Activated effector memory CD4-positive, alpha-beta T cell treated with Interleukin-2 at 50 U/mL for 16 hours (primary cell): ENCODE measurements at regions not wholly inside any gene's neighbourhood (a gene's known extent, or its start where the extent isn't known, plus 50 kb on each side); places are given as distances from the start of the nearest gene placed in this dataset.
"Not testable (repeated sequence)": the region's sequence is repeated elsewhere in the genome, so short reads cannot be mapped to it uniquely, and the experiment has no call there.

Experiments used
- DNase-seq: peaks from one replicate; pipeline ENCODE4 v3.0.0-alpha.2; 2020

- DNase-seq, result peak; percentile 41
These were observed 108.4 kb upstream of the PRSS16 start for GRCh38 chr6:27138837-27139755.

GRCh38 chr6:27139756-27140579, 107.5 kb upstream of the PRSS16 start:
- DNase-seq, result no peak

- no peak for DNase-seq
These were observed 106.4 kb upstream of the PRSS16 start for GRCh38 chr6:27140999-27141528.

GRCh38 chr6:27141529-27142015, 105.9 kb upstream of the PRSS16 start:
- DNase-seq, result no peak

- DNase-seq, result not testable (repeated sequence)
These were observed 104.5 kb upstream of the PRSS16 start for GRCh38 chr6:27143020-27143388.

- DNase-seq, result no peak
These were observed 104.0 kb upstream of the PRSS16 start for GRCh38 chr6:27143474-27144026.

- DNase-seq, result no peak
These were observed 102.8 kb upstream of the PRSS16 start for GRCh38 chr6:27144740-27145079.

GRCh38 chr6:27145731-27146455, 101.6 kb upstream of the PRSS16 start:
- peak; percentile 57 for DNase-seq

GRCh38 chr6:27146456-27146705, 101.1 kb upstream of the PRSS16 start:
- DNase-seq, result not testable (repeated sequence)

- peak; percentile 67 for DNase-seq
These were observed 100.6 kb upstream of the PRSS16 start for GRCh38 chr6:27146706-27147505.

GRCh38 chr6:27148404-27148795, 99.1 kb upstream of the PRSS16 start:
- no peak for DNase-seq

- no peak for DNase-seq
These were observed 98.4 kb upstream of the PRSS16 start for GRCh38 chr6:27149150-27149549.

- no peak for DNase-seq
These were observed 92.8 kb upstream of the PRSS16 start for GRCh38 chr6:27154696-27155095.

GRCh38 chr6:27156874-27157458, 90.5 kb upstream of the PRSS16 start:
- no peak for DNase-seq

GRCh38 chr6:27157459-27158315, 89.8 kb upstream of the PRSS16 start:
- peak; percentile 70 for DNase-seq

GRCh38 chr6:27158316-27158643, 89.2 kb upstream of the PRSS16 start:
- no peak for DNase-seq

- no peak for DNase-seq
These were observed 87.8 kb upstream of the PRSS16 start for GRCh38 chr6:27159725-27160124.

- no peak for DNase-seq
These were observed 86.4 kb upstream of the PRSS16 start for GRCh38 chr6:27161115-27161514.

GRCh38 chr6:27161603-27161945, 85.9 kb upstream of the PRSS16 start:
- no peak for DNase-seq

- DNase-seq, result no peak
These were observed 85.4 kb upstream of the PRSS16 start for GRCh38 chr6:27161946-27162603.
